H9 (cell line): ENCODE measurements at regions not wholly inside any gene's neighbourhood (a gene's known extent, or its start where the extent isn't known, plus 50 kb on each side); places are given as distances from the start of the nearest gene placed in this dataset.

Experiments used
- DNase-seq: peaks from one replicate; pipeline ENCODE4 v3.0.0-alpha.2; 2017
- H2AFZ ChIP-seq: one replicate; pipeline ENCODE4 v1.6.1; 2013; ENCODE audit warnings: mild to moderate bottlenecking, low read length, control low read depth, moderate library complexity
- H2AK5ac ChIP-seq: 2 replicates; pipeline ENCODE4 v1.6.1; 2013; ENCODE audit warnings: low read length, control low read depth, mixed read lengths; ENCODE audit not compliant: insufficient read length
- H2BK120ac ChIP-seq: one replicate; pipeline ENCODE4 v1.6.1; 2013; ENCODE audit warnings: low read depth, mild to moderate bottlenecking, low read length, control low read depth, inconsistent platforms; ENCODE audit not compliant: poor library complexity, severe bottlenecking
- H2BK12ac ChIP-seq: 2 replicates; pipeline ENCODE4 v1.6.1; 2013; ENCODE audit warnings: low read length, control low read depth, mixed read lengths, low read depth; ENCODE audit not compliant: insufficient read length
- H2BK15ac ChIP-seq: 2 replicates; pipeline ENCODE4 v1.6.1; 2013; ENCODE audit warnings: low read depth, low read length, control low read depth
- H2BK20ac ChIP-seq: one replicate; pipeline ENCODE4 v1.6.1; 2013; ENCODE audit warnings: low read depth, mild to moderate bottlenecking, low read length, control low read depth, inconsistent platforms; ENCODE audit not compliant: poor library complexity, severe bottlenecking
- H2BK5ac ChIP-seq: 2 replicates; pipeline ENCODE4 v1.6.1; 2013; ENCODE audit warnings: low read length, control low read depth, mixed read lengths; ENCODE audit not compliant: insufficient read length
- H3K14ac ChIP-seq: 2 replicates; pipeline ENCODE4 v1.6.1; 2013; ENCODE audit warnings: low read length, control low read depth; ENCODE audit not compliant: insufficient read depth
- H3K18ac ChIP-seq: 2 replicates; pipeline ENCODE4 v1.6.1; 2013; ENCODE audit warnings: low read depth, mild to moderate bottlenecking, mixed read lengths, low read length, control low read depth; ENCODE audit not compliant: insufficient read length
- H3K23ac ChIP-seq: 2 replicates; pipeline ENCODE4 v1.6.1; 2013; ENCODE audit warnings: low read length, control low read depth, mixed read lengths, low read depth; ENCODE audit not compliant: insufficient read length
- H3K23me2 ChIP-seq: 2 replicates; pipeline ENCODE4 v1.6.1; 2013; ENCODE audit warnings: low read depth, mild to moderate bottlenecking, mixed read lengths, low read length, control low read depth; ENCODE audit not compliant: insufficient read length, poor library complexity, severe bottlenecking
- H3K27ac ChIP-seq: 2 replicates; pipeline ENCODE4 v1.5.1; 2013; ENCODE audit warnings: low read length, control low read depth, mixed read lengths, low read depth; ENCODE audit not compliant: insufficient read length
- H3K27me3 ChIP-seq: 2 replicates; pipeline ENCODE4 v1.6.1; 2013; ENCODE audit warnings: low read length, control low read depth, inconsistent platforms; ENCODE audit not compliant: insufficient read depth
- H3K4ac ChIP-seq: 2 replicates; pipeline ENCODE4 v1.6.1; 2013; ENCODE audit warnings: low read depth, mild to moderate bottlenecking, control low read depth, inconsistent platforms, low read length, moderate library complexity
- H3K4me1 ChIP-seq: 2 replicates; pipeline ENCODE4 v1.6.1; 2013; ENCODE audit warnings: low read length, control low read depth, inconsistent platforms; ENCODE audit not compliant: insufficient read depth
- H3K4me2 ChIP-seq: 2 replicates; pipeline ENCODE4 v1.6.1; 2013; ENCODE audit warnings: low read length, control low read depth, mixed read lengths; ENCODE audit not compliant: insufficient read length, insufficient read depth
- H3K56ac ChIP-seq: 2 replicates; pipeline ENCODE4 v1.6.1; 2013; ENCODE audit warnings: low read depth, mild to moderate bottlenecking, mixed read lengths, low read length, control low read depth; ENCODE audit not compliant: insufficient read length
- H3K79me1 ChIP-seq: 2 replicates; pipeline ENCODE4 v1.6.1; 2013; ENCODE audit warnings: low read depth, mild to moderate bottlenecking, moderate library complexity, low read length, control low read depth, inconsistent platforms; ENCODE audit not compliant: insufficient read depth, poor library complexity, severe bottlenecking
- H3K79me2 ChIP-seq: 2 replicates; pipeline ENCODE4 v1.6.1; 2013; ENCODE audit warnings: low read length, control low read depth, inconsistent platforms; ENCODE audit not compliant: insufficient read depth
- H3K9ac ChIP-seq: 2 replicates; pipeline ENCODE4 v1.6.1; 2013; ENCODE audit warnings: low read length, control low read depth, mixed read lengths; ENCODE audit not compliant: insufficient read length; ENCODE audit errors: extremely low read depth
- H3K9me3 ChIP-seq: one replicate; pipeline ENCODE4 v1.6.1; 2013; ENCODE audit warnings: low read depth, low read length, inconsistent platforms; ENCODE audit not compliant: control insufficient read depth
- H3T11ph ChIP-seq: one replicate; pipeline ENCODE4 v1.6.1; 2013; ENCODE audit warnings: mild to moderate bottlenecking, low read length, control low read depth, inconsistent platforms
- H4K20me1 ChIP-seq: one replicate; pipeline ENCODE4 v1.6.1; 2013; ENCODE audit not compliant: control insufficient read depth, insufficient read length, insufficient read depth
- H4K5ac ChIP-seq: 2 replicates; pipeline ENCODE4 v1.6.1; 2013; ENCODE audit warnings: low read depth, mild to moderate bottlenecking, mixed read lengths, low read length, control low read depth; ENCODE audit not compliant: insufficient read length
- H4K8ac ChIP-seq: replicated peaks from 2 replicates; pipeline ENCODE4 v1.6.1; 2013; ENCODE audit warnings: low read length, control low read depth, mixed read lengths, low read depth; ENCODE audit not compliant: insufficient read length
- H4K91ac ChIP-seq: 2 replicates; pipeline ENCODE4 v1.6.1; 2013; ENCODE audit warnings: low read depth, mild to moderate bottlenecking, moderate library complexity, mixed read lengths, low read length, control low read depth; ENCODE audit not compliant: insufficient read length
- H3K27ac Mint-ChIP-seq, 3 experiments: 2 replicates in 2 of 3; 3 replicates in 1 of 3; pipeline ENCODE4 v1.8.0; 2020 to 2021; ENCODE audit warnings: mixed read lengths in 3 of 3, mild to moderate bottlenecking in 1 of 3, moderate library complexity in 1 of 3
- H3K27me3 Mint-ChIP-seq: 2 replicates; pipeline ENCODE4 v1.8.0; 2021; ENCODE audit warnings: low read depth, mild to moderate bottlenecking, moderate library complexity, mixed read lengths
- H3K36me3 Mint-ChIP-seq, 3 experiments: 2 replicates in 2 of 3; 3 replicates in 1 of 3; pipeline ENCODE4 v1.8.0; 2020 to 2021; ENCODE audit warnings: low read depth in 3 of 3, mixed read lengths in 3 of 3; ENCODE audit not compliant: insufficient read depth in 1 of 3
- H3K4me1 Mint-ChIP-seq, 2 experiments: 2 replicates each; pipeline ENCODE4 v1.8.0; 2020; ENCODE audit warnings: mixed read lengths in 2 of 2
- H3K4me3 Mint-ChIP-seq, 2 experiments: 2 replicates in 1 of 2; 3 replicates in 1 of 2; pipeline ENCODE4 v1.8.0; 2020 to 2021; ENCODE audit warnings: mild to moderate bottlenecking in 2 of 2, mixed read lengths in 2 of 2, moderate library complexity in 1 of 2
- H3K9me3 Mint-ChIP-seq, 2 experiments: 2 replicates in 1 of 2; 3 replicates in 1 of 2; pipeline ENCODE4 v1.8.0; 2020; ENCODE audit warnings: mild to moderate bottlenecking in 2 of 2, mixed read lengths in 2 of 2, moderate library complexity in 1 of 2
- WGBS: extraction: QIAGEN DNeasy Blood & Tissue Kit; methylation state at CpG from one replicate; pipeline ENCODE4 v1.1.7; 2013; ENCODE audit warnings: missing lambda C conversion rate, low lambda C conversion rate, mixed read lengths; ENCODE audit not compliant: insufficient read length; ENCODE audit errors: extremely low coverage; 5-methylcytosine and 5-hydroxymethylcytosine counted together
- TF ChIP-seq, protein P1 (sequence below): fragments of 200-600 bp; sonication (generic); conservative IDR thresholded peaks from 3 replicates; pipeline ENCODE4 v1.8.0; 2021; ENCODE audit warnings: antibody characterized with exemption, mild to moderate bottlenecking

DNA sequence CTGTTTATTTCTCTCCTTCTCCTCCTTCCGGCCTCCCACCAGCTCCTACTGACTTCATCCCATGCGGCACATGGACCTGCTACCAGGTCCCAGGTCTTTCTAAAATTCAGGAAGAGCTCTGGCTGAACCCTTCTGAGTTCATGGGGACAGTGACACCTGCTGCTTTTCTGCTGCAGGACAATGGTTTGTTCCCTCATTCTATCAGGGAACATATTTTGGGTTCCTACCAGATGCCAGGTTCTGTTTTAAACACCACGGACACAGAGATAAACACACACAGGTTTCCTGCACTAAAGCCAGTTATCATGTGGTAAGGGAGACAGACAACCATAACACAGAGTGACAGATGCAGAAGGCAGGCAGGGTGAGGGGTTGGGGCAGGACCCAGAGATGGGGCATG lies 114.0 kb upstream of the RAB4A start:
- Histone ChIP-seq H3K4me1 (no peaks in the 10 kb centered on the region; the same call in 1 of the 2 replicates), H3T11ph (no peak overlapping the region), H3K23ac (no peak overlapping the region), H3K23me2 (no peaks in the 10 kb centered on the region), H3K56ac (no peak overlapping the region), H2BK20ac (no peak overlapping the region), H2AFZ (no peak overlapping the region), H3K14ac (no peak overlapping the region), H3K27ac (no peak overlapping the region), H3K9me3 (no peaks in the 10 kb centered on the region), H3K9ac (no peak overlapping the region), H3K4me2 (no peak overlapping the region), H3K18ac (no peak overlapping the region), H2BK12ac (no peak overlapping the region), H3K27me3 (no peaks in the 10 kb centered on the region), H4K20me1 (no peaks in the 10 kb centered on the region), H4K91ac (no peak overlapping the region), H4K5ac (no peak overlapping the region), H4K8ac (no peak overlapping the region), H3K79me1 (no peaks in the 10 kb centered on the region), H3K79me2 (no peaks in the 10 kb centered on the region), H3K4ac (no peak overlapping the region), H2BK5ac (no peak overlapping the region), H2BK120ac (no peak overlapping the region), H2AK5ac (no peak overlapping the region), H2BK15ac (no peak overlapping the region)
- TF ChIP-seq, protein P1, sequence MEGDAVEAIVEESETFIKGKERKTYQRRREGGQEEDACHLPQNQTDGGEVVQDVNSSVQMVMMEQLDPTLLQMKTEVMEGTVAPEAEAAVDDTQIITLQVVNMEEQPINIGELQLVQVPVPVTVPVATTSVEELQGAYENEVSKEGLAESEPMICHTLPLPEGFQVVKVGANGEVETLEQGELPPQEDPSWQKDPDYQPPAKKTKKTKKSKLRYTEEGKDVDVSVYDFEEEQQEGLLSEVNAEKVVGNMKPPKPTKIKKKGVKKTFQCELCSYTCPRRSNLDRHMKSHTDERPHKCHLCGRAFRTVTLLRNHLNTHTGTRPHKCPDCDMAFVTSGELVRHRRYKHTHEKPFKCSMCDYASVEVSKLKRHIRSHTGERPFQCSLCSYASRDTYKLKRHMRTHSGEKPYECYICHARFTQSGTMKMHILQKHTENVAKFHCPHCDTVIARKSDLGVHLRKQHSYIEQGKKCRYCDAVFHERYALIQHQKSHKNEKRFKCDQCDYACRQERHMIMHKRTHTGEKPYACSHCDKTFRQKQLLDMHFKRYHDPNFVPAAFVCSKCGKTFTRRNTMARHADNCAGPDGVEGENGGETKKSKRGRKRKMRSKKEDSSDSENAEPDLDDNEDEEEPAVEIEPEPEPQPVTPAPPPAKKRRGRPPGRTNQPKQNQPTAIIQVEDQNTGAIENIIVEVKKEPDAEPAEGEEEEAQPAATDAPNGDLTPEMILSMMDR: peak; percentile 58; the same call in 2 of the 3 replicates
- Mint-ChIP-seq H3K36me3 (0 out of 7 replicates have a peak, but pooled peaks cover 0 to 2% (median 0%) of the 10 kb centered on the region in 3 experiments), H3K4me3 (no peak overlapping the region), H3K4me1 (peaks cover 18 to 27% of the 10 kb centered on the region in 2 experiments), H3K27ac (no peak overlapping the region), H3K9me3 (no peaks in the 10 kb centered on the region), H3K27me3 (peaks cover 3% of the 10 kb centered on the region; the same call in 1 of the 2 replicates)
- WGBS: no CpG with 5 or more reads among the region's 3 CpGs
- DNase-seq: no peak
